Chondrocyte (in vitro differentiated cells): ENCODE measurements at regions not wholly inside any gene's neighbourhood (a gene's known extent, or its start where the extent isn't known, plus 50 kb on each side); places are given as distances from the start of the nearest gene placed in this dataset.
"Not testable (repeated sequence)": the region's sequence is repeated elsewhere in the genome, so short reads cannot be mapped to it uniquely, and the experiment has no call there.

Source experiments
- DNase-seq: peaks from one replicate; pipeline ENCODE4 v3.0.0; 2021; ENCODE audit warnings: mixed read lengths, low spot score
- H3K27ac Mint-ChIP-seq: one replicate; pipeline ENCODE4 v1.8.0; 2021; ENCODE audit warnings: mild to moderate bottlenecking, moderate library complexity, mixed read lengths; ENCODE audit not compliant: unreplicated experiment
- H3K27me3 Mint-ChIP-seq: 2 replicates; pipeline ENCODE4 v1.8.0; 2021; ENCODE audit warnings: low read depth, mixed read lengths
- H3K36me3 Mint-ChIP-seq: 2 replicates; pipeline ENCODE4 v1.8.0; 2021; ENCODE audit warnings: low read depth, mixed read lengths
- H3K4me1 Mint-ChIP-seq: 2 replicates; pipeline ENCODE4 v1.8.0; 2021; ENCODE audit warnings: low read depth, mild to moderate bottlenecking, mixed read lengths
- H3K4me3 Mint-ChIP-seq: one replicate; pipeline ENCODE4 v1.8.0; 2021; ENCODE audit warnings: mild to moderate bottlenecking, moderate library complexity, mixed read lengths; ENCODE audit not compliant: unreplicated experiment
- H3K9me3 Mint-ChIP-seq: 2 replicates; pipeline ENCODE4 v1.8.0; 2021; ENCODE audit warnings: low read depth, mixed read lengths
- TF ChIP-seq, protein P1 (sequence below): fragments of 200-600 bp; sonication (generic); IDR thresholded peaks from 2 replicates; pipeline ENCODE4 v1.5.0; 2021; ENCODE audit warnings: antibody characterized with exemption, mild to moderate bottlenecking, moderate library complexity

DNA sequence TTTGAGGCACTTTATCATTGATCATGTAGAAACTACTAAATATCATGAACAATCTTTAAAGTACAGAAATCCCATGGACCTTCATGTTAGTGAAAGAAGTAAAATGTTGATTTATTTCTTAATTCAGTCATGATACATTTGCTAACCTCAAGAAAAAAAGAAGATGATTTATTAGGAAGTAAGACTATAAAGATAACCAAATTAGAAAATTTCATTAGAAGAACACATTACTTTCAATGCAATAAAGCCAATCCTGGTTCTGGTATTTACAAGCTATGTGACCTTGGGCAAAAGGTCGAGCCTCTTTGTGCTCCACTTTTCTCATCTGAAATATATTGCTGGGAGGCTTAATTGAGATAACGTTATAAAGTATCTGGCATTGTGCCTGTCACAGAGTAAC is 365.0 kb downstream of the KIF20B start:
- Mint-ChIP-seq H3K9me3 (no peaks in the 10 kb centered on the region), H3K4me3 (no peak overlapping the region), H3K27me3 (peaks cover 7% of the 10 kb centered on the region), H3K27ac (no peak overlapping the region), H3K4me1 (no peaks in the 10 kb centered on the region), H3K36me3 (no peaks in the 10 kb centered on the region)
- DNase-seq, result no peak
- TF ChIP-seq, protein P1, sequence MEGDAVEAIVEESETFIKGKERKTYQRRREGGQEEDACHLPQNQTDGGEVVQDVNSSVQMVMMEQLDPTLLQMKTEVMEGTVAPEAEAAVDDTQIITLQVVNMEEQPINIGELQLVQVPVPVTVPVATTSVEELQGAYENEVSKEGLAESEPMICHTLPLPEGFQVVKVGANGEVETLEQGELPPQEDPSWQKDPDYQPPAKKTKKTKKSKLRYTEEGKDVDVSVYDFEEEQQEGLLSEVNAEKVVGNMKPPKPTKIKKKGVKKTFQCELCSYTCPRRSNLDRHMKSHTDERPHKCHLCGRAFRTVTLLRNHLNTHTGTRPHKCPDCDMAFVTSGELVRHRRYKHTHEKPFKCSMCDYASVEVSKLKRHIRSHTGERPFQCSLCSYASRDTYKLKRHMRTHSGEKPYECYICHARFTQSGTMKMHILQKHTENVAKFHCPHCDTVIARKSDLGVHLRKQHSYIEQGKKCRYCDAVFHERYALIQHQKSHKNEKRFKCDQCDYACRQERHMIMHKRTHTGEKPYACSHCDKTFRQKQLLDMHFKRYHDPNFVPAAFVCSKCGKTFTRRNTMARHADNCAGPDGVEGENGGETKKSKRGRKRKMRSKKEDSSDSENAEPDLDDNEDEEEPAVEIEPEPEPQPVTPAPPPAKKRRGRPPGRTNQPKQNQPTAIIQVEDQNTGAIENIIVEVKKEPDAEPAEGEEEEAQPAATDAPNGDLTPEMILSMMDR, result no peak

DNA sequence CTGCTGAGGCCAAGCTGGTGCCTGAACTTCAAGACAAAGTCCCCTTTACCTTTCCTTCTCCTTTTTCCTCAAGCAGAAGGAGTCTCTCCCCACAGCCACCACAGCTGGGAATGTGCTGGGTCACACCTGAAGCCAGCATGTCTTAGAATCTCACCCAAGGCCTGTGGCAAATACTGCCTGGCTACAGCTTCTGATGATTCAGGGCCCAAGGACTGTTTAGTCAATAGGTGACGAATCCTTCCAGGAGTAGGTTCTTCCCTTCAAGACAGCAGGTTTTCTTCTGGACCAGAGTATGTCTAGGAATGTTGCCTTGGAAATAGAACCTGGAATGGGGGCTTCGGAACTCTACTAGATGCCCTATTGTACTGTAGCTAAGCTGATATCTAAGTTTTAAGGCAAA is 374.6 kb downstream of the KIF20B start:
- no peak overlapping the region for H3K27ac Mint-ChIP-seq
- TF ChIP-seq, protein P1, result no peak
- no peaks in the 10 kb centered on the region for H3K36me3 Mint-ChIP-seq
- peaks cover 2% of the 10 kb centered on the region for H3K27me3 Mint-ChIP-seq
- no peak overlapping the region for H3K4me3 Mint-ChIP-seq
- no peak for DNase-seq
- H3K9me3 Mint-ChIP-seq, result peaks cover 9% of the 10 kb centered on the region
- no peaks in the 10 kb centered on the region for H3K4me1 Mint-ChIP-seq

DNA sequence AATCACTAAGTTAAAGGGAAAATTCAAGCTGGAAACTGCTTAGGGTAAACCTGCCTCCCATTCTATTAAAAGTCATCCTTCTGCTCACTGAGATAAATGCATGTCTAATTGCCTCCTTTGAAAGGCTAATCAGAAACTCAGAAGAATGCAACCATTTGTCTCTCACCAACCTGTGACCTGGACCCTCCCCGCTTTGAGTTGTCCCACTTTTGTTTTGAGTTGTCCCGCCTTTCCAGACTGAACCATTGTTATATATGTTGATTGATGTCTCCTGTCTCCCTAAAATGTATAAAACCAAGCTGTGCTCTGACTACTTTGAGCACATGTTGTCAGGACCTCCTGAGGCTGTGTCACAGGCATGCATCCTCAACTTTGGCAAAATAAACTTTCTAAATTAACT is 378.4 kb downstream of the KIF20B start:
- DNase-seq, result no peak
- TF ChIP-seq, protein P1, result no peak
- peaks cover 2% of the 10 kb centered on the region for H3K27me3 Mint-ChIP-seq
- H3K27ac Mint-ChIP-seq, result no peak overlapping the region
- H3K4me1 Mint-ChIP-seq, result no peaks in the 10 kb centered on the region
- H3K36me3 Mint-ChIP-seq, result no peaks in the 10 kb centered on the region
- H3K9me3 Mint-ChIP-seq, result no peaks in the 10 kb centered on the region
- no peak overlapping the region for H3K4me3 Mint-ChIP-seq

DNA sequence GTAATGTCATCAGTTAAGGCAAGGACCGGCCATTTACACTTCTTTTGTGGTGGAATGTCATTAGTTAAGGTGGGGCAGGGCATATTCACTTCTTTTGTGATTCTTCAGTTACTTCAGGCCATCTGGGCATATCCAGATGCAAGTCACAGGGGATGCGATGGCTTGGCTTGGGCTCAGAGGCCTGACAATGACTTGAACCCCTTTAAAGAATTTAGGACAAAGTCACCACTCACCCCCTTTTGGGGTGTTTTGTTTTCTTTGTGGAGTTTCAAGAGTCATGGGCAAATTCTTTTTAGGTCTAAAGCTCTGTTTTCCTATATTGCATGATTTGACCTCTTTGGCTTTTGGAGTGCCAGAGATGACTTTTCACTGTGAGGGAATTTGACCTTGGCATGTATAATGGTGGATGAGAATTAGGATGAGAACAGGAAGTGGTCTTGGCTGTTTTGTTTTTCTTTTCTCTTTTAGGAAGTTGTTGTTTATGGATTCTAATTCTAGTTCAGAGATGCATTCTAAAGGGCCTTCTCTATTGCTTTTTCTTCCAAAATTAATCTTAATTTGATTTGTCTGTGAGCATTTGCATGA is 385.3 kb downstream of the KIF20B start:
- H3K36me3 Mint-ChIP-seq, DNase-seq, H3K27me3 Mint-ChIP-seq, H3K9me3 Mint-ChIP-seq, H3K27ac Mint-ChIP-seq, H3K4me3 Mint-ChIP-seq, H3K4me1 Mint-ChIP-seq: not testable (repeated sequence)

DNA sequence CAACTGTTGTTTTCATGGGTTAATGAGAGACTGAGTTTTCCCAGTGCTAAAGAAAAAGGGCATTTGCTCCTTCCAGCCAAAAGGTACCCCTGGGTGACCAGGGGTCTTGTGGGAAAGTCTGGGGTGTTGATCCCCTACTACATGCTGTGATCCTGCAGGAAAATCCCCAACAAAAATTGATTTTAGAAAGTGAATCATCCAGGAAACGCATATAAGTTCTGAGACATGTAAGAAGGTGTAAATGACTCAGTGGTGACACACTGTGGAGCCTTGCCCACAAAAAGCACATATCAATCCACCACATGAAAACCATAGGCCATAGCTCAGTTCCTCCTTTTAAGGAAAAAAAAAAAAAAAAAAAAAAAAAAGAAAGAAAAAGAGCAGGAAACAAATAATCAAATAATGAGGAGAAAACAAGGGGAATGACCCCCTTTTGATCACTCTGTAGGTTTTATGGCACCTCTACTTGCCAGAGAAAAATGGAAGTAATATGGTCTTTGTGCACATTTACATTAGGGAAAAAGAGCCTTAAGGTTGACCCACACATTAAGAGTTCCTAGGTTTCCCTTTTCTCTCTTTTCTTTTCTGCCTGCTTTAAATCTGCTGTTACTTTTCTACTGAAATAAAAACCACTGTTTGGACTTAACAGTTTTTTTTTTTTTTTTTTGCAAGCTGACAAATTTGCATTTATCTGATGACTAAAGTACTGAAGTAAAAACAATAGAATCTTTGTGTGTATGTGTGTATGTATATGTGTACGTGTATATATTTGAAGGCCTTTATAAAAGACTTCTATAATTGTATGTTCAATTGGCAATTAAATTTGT is 386.0 kb downstream of the KIF20B start:
- Mint-ChIP-seq H3K27ac (no peak overlapping the region), H3K4me3 (no peak overlapping the region), H3K9me3 (no peaks in the 10 kb centered on the region), H3K27me3 (peaks cover 3% of the 10 kb centered on the region), H3K36me3 (no peaks in the 10 kb centered on the region), H3K4me1 (no peaks in the 10 kb centered on the region)
- TF ChIP-seq, protein P1, result no peak
- DNase-seq, result no peak

DNA sequence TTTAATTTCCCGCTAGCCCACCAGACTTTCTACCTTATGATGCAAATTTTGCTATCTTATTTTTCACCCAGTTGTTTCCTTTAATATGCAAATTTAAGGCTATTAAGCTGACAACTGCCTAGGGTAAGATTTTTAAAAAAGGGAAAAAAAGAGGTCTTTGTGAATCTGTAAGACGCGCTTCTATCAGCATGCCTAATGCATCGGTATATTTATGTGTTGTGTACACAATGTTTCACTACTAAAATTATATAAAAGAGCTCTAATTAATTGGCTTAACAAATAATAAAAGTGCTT is 386.6 kb downstream of the KIF20B start:
- Mint-ChIP-seq H3K27me3 (peaks cover 3% of the 10 kb centered on the region), H3K9me3 (no peaks in the 10 kb centered on the region)
- DNase-seq, result no peak

More for the DNA sequence above, 386.6 kb downstream of the KIF20B start:
- Mint-ChIP-seq H3K4me3 (no peak overlapping the region), H3K27ac (no peak overlapping the region), H3K4me1 (no peaks in the 10 kb centered on the region), H3K36me3 (no peaks in the 10 kb centered on the region)
- TF ChIP-seq, protein P1, result no peak
